NCI-H2227 (cell line): ENCODE measurements at regions not wholly inside any gene's neighbourhood (a gene's known extent, or its start where the extent isn't known, plus 50 kb on each side); places are given as distances from the start of the nearest gene placed in this dataset.
A peak's percentile ranks its signal among the peaks of the same experiment; 100 is the strongest.

Experiments
- DNase-seq: peaks from one replicate; lab custom pipeline; 2025; ENCODE audit not compliant: unreplicated experiment; lab: John Stamatoyannopoulos, UW

GRCh38 chr1:231108516-231109302 lies 53.1 kb upstream of the TRIM67 start:
- DNase-seq = no peak

DNA sequence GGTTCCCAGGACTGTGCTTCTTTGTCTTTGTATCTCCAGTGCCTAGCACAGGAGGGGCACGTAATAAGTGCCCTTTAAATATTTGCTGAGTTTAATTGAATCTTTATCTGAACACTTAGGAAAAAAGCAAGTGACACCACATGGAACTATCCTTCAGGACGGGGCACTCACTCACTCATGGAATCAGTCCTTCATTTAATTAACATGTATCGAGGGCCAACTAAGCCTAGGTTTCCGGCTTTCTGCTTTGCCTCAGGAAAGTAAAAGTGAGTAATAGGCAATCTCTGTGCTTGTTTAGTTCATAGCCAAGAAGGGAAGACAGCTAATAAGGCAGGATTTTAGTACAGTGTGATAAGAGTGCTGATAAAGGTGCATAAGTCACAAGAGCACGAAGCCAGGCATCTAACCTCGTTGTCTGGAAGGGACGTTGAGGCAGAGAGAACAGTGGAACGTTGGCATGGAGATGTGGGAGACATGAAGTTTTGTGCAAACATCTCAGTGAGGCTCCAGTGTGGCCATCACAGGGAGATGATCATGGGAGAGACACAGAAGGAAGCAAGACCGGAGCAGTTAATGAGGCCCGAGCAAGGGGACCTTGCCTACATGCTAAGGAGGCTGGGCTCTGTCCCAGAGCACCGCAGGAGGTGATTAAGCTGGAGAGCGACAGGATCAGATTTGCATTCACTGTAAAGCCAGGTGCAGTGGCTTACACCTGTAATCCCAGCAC lies 54.1 kb upstream of the TRIM67 start:
- no peak for DNase-seq

DNA sequence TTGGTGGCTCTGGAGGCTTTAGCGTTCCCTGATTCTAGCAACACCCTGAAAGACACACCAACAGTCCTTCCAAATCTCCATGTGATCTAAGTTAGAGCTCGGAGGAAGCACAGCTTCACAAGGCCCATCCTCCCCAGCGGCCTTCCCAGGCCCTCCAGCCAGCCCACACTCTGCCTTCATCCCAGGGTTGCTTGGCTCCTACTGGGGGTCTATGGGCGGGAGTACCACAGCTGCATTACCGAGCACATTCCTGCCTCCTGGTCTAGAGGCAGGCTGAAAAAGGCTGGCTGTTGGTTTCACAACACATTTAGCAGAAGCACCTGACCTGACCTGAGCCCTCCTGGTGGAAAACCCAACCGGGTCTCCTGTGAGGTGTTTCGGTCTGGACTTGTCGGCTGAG lies 54.7 kb upstream of the TRIM67 start:
- no peak for DNase-seq

DNA sequence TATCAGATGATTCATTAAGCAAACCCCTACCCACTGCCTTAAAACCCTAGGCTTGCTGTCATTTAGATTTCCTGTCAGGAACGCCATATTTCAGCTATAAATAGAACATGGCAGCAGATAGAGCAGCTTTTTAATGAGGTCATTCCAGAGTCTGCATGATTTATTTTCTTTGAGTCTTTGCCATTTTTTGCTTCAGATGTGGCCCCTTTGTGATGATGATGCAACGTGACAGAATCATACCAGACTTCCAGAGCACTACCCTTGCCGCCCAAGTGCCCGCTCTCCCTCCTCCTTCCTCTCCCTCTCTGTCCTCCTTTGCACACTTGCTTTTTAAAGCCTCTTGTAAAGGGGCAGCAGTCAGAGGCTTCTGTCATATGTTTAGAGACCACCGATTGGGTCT lies 55.5 kb upstream of the TRIM67 start:
- no peak for DNase-seq

DNA sequence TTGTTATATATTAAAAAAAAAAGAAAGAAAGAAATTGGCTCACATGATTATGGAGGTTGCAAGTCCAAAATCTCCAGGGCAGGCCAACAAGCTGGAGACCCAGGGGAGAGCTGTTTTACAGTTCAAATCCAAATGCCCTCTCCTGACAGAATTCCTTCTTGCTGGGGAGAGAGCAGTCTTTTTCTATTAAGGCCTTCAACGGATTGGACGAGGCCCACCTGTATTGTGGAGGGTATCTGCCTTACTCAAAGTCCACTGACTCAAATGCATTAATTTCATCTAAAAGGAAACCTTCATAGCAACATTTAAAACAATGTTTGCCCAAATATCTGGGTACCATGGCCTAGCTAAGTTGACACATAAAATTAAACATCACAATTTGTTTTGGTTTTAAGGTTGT lies 56.9 kb upstream of the TRIM67 start:
- DNase-seq = no peak

DNA sequence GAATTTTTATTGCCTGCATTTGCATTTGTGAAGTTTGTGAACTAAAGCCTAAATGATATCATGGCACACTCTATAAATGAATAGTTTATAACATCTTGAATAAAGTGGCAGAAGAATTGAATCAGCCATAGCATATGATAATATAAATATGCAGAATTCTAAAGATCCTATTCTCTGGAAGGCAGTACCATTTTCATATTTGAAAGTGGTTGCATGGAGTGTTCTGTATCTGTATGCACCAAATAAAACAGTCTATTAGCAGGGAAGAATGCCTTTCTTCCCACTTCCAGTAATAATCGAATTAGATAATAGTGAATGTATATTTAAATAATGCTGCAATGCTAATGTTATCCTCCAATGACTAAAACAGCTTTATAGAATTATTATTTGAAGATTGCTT lies 57.9 kb upstream of the TRIM67 start:
- no peak for DNase-seq

DNA sequence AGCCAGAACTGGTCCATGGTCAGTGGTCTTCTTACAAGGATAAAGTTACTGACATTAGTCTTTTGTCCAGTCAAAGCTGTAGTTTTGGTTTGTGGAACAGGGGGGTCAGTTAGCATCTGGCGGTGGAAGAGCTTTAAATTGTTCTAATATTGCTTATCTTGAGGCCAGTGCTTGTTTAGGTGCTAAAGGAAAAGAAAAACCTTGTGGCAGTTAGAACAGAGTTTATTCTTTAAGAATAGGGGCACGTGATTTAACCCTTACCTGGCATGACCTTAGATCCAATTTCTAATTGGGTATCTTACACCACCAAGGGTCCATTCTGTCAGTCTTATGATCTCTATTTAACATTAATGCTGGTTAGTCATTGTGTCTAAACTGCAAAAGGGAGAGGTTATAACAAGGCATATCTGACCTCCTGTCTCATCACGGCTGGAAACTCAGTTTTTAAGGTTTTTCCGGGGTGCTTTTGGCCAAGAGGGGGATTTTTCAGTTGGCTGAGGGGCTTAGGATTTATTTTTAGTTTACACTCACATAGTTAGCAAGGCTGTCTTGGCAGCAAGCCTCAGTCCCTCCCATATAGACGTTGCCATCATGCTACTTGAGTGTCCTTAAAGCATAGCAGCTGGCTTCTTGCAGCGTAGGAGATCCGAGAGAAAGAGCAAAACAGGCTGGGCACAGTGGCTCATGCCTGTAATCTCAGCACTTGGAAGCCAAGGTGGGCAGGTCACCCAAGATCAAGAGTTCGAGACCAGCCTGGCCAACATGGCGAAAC lies 60.1 kb upstream of the FAM89A start:
- no peak for DNase-seq

GRCh38 chr1:231099311-231099710 lies 59.3 kb upstream of the FAM89A start:
- no peak for DNase-seq

- no peak for DNase-seq
These were observed 55.5 kb upstream of the FAM89A start for GRCh38 chr1:231095595-231095994.

GRCh38 chr1:231094421-231094820 lies 54.4 kb upstream of the FAM89A start:
- DNase-seq = no peak

DNA sequence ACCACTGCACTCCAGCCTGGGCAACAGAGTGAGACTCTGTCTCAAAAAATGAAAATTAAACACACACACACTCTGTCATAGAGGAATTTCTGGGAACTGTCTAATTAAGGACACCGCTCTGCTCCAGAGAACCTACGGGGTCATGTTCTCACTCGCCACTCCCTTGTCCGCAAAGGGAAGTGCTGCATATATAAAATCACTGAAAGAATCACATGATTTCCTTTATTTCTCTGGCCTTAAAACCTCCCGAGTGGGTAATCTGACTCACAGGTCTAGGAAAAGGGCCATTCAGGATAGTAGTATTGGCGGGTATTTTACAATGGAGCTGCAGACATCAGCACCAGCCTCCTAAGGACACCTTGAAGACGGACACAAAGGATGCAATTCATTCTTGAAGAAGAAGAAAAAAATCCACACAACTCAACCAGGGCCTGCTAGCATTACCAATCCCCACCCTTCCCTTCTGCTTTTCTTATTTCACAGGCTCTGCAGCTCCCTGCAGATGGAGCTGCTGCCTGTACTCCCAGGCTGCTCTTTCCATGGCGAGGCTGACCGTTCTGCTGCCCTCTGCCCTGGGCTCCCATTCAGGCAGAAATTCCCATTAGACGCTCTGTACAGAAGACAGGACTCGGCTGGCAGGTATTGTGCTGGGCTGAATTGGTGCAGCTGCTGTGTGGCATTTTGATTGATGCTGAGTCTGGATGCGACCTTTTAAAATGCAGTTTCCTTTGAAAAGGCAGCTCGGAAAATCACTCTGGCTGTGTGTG lies 53.3 kb upstream of the FAM89A start:
- peak; percentile 73 for DNase-seq

- DNase-seq = no peak
These were observed 52.3 kb upstream of the FAM89A start for GRCh38 chr1:231092380-231092779.

GRCh38 chr1:231091831-231092301 lies 51.8 kb upstream of the FAM89A start:
- DNase-seq = peak; percentile 34

DNA sequence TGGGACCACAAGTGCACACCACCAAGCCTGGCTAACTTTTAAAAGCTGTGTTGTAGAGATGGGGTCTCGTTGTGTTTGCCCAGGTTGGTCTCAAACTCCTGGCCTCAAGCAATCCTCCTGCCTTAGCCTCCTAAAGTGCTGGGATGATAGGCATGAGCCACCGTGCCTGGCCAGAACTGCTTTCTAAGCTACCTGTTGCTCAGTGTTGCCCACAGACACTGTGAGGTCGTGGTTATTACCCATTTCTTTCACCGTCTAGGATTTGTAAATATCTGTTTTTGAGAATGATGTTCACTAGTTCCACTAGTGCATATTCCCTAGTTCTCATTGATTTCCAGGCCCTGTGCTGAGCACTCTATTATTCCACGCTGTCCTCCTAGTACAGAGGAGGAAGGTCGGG lies 51.4 kb upstream of the FAM89A start:
- no peak for DNase-seq
